ENCODE measurements at regions not wholly inside any gene's neighbourhood (a gene's known extent, or its start where the extent isn't known, plus 50 kb on each side); places are given as distances from the start of the nearest gene placed in this dataset.
"Not testable (repeated sequence)": the region's sequence is repeated elsewhere in the genome, so short reads cannot be mapped to it uniquely, and the experiment has no call there.

DNA sequence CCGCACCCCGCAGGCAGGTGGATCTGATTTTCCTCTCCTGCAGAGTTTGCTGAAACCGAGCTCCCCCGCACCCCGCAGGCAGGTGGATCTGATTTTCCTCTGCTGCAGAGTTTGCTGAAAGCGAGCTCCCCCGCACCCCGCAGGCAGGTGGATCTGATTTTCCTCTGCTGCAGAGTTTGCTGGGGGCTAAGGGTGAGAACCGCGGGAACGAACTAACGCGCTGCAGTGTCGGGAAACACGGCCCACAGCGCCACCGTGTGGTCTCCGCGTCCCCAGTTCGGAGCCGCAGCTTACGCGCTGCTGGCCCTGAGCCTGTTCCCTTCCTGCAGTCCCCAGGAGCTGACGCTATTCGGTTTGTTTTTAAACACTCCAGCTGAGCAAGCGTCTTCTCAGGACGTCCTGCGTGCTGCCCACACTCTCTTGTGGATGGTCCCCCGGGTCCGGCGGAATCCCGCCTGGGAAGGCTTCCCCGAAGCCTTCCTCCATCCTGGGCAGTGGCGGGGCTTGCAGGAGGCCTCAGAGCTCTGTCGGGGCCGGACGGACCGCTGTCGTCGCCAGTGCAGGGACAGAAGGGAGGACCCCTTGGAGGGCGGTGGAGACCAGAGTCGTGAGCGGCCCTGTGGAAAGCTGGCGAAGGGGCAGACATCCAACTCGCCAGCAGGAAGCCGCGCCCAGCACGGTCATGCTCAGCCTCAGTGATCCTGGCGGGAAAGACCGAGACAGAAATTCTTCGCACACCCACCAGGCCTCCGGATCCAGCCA lies 121.2 kb upstream of the LPCAT1 start:
- TF ChIP-seq L3MBTL2 (conservative IDR thresholded peaks at IDR 0.05) (peak; percentile 30; the same call in 1 of the 2 replicates), FOXK2 (IDR thresholded peaks at IDR 0.05) (no peak), LEF1 (IDR thresholded peaks at IDR 0.05; ENCODE audit: borderline replicate concordance) (no peak), FOXM1 (IDR thresholded peaks at IDR 0.05; ENCODE audit: borderline replicate concordance) (no peak)
- ChIA-PET CTCF (interaction anchor here (0.6 to 1.4 kb wide), 12 partner anchors 8 to 483 kb away, joined by 3 to 10 read pairs (median 3); no protein-coding TSS in a partner anchor), POLR2A (no interaction called here)
- DNase-seq (ENCODE audit: extremely low spot score), result peak; percentile 87

DNA sequence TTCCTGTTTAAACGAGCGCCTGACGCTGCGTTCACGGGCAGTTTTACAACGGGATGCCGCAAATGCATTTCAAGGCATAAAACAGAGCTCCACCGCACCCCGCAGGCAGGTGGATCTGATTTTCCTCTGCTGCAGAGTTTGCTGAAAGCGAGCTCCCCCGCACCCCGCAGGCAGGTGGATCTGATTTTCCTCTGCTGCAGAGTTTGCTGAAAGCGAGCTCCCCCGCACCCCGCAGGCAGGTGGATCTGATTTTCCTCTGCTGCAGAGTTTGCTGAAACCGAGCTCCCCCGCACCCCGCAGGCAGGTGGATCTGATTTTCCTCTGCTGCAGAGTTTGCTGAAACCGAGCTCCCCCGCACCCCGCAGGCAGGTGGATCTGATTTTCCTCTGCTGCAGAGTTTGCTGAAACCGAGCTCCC lies 120.6 kb upstream of the LPCAT1 start:
- POLR2A ChIA-PET; DNase-seq (ENCODE audit: extremely low spot score): not testable (repeated sequence)
- CTCF ChIA-PET, result interaction anchor here (0.6 to 1.4 kb wide), 11 partner anchors 9 to 482 kb away, joined by 3 to 10 read pairs (median 3); no protein-coding TSS in a partner anchor

DNA sequence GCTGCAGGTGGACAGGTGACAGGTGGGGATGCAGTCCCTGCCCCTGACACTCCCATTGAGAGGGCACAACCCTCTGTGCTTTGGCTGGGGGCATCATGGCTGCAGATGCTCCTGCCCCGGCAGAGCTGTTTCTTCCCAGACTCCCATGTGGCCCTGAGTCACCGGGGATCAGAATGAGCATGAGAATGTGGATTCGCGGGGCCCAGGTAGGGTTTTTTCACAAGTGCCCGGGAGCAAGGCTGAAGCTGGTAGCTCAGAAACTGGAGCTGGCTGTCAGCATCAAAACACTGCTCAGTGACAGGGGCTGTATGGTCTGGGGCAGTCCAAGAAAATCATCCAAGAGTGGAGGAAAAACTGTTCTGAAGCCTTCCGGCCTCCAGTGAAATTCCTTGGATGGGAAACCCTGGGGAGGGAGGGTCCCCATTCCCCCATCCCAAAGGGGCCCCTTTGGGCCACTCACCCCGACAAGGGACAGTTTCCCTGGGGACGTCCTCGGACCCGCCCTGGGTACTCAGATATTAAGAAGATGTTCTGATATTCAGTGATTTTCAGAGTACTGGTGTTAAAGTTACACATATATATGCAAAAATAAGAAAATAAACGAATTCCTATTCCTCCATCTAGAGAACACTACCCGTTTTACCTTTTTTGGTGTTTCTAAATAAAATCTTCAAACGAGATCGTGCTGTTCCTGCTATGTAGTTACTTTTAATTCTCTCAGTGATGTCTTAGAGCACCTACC lies 120.1 kb upstream of the LPCAT1 start:
- DNase-seq (ENCODE audit: extremely low spot score), result no peak
- POLR2A ChIA-PET, result interaction anchor here (1.3 kb wide), 1 partner anchor 120 kb away, joined by 3 read pairs; the partner anchor contains the start of gene LPCAT1
- TF ChIP-seq, protein P1, sequence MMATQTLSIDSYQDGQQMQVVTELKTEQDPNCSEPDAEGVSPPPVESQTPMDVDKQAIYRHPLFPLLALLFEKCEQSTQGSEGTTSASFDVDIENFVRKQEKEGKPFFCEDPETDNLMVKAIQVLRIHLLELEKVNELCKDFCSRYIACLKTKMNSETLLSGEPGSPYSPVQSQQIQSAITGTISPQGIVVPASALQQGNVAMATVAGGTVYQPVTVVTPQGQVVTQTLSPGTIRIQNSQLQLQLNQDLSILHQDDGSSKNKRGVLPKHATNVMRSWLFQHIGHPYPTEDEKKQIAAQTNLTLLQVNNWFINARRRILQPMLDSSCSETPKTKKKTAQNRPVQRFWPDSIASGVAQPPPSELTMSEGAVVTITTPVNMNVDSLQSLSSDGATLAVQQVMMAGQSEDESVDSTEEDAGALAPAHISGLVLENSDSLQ (IDR thresholded peaks at IDR 0.05), result no peak
- TF ChIP-seq TARDBP (IDR thresholded peaks at IDR 0.05) (no peak), BHLHE40 (IDR thresholded peaks at IDR 0.05; ENCODE audit: borderline replicate concordance) (no peak), HDGF (IDR thresholded peaks at IDR 0.05; ENCODE audit: borderline replicate concordance) (no peak), SUZ12 (IDR thresholded peaks at IDR 0.05) (no peak), ARNT (IDR thresholded peaks at IDR 0.05) (no peak), FOXM1 (IDR thresholded peaks at IDR 0.05; ENCODE audit: borderline replicate concordance) (no peak)
- CTCF ChIA-PET, result interaction anchor here (0.6 to 1.1 kb wide), 8 partner anchors 14 to 1295 kb away, joined by 3 to 6 read pairs (median 5); no protein-coding TSS in a partner anchor

DNA sequence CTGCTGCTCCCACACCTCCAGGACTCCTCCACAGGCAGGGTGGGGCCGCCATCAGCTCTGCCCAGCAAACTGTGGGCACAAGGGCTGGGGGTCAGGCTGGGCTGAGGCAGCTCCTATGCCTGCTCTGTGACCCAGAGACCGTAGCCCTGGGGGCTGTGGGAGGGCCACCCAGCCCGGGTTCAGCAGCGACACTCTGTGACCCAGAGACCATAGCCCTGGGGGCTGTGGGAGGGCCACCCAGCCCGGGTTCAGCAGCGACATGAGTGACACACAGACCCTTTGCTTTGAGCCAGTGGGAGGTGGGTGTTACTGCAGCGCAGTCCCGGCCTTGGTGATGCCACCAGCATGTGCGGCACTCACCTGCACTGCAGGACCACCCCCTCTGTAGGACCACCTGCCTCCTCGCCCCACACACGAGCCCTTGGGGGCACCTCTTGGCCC lies 118.9 kb upstream of the LPCAT1 start:
- POLR2A ChIA-PET, result interaction anchor here (1.3 kb wide), 1 partner anchor 119 kb away, joined by 3 read pairs; the partner anchor contains the start of gene LPCAT1
- CTCF ChIA-PET, result interaction anchor here (1.1 kb wide), 1 partner anchor 15 kb away, joined by 5 read pairs; no protein-coding TSS in a partner anchor
- TF ChIP-seq HDGF (IDR thresholded peaks at IDR 0.05; ENCODE audit: borderline replicate concordance) (no peak), SP1 (IDR thresholded peaks at IDR 0.05) (no peak), LEF1 (IDR thresholded peaks at IDR 0.05; ENCODE audit: borderline replicate concordance) (no peak), NFRKB (IDR thresholded peaks at IDR 0.05) (no peak), FOXA1 (IDR thresholded peaks at IDR 0.05) (no peak)
- DNase-seq (ENCODE audit: extremely low spot score), result no peak

DNA sequence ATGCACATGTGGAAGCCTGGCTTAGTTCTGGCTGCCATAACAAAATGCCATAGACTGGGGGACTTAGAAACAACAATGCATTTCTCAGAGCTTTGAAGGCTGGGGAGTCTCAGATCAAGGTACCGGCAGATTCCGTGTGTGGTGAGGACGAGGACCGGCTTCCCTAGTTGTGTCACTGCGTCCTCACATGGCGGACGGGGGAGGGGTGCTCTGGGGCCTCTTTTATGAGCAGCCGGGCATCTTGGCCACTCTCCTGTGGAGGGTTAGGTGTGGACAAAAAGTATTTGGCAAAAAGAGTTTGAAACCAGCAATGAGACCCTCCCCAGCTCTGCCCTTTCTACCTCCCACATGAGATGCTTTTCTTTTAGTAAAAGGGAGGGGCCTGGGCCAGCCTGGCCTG lies 118.5 kb upstream of the LPCAT1 start:
- CTCF ChIA-PET, result interaction anchor here (1.1 kb wide), 1 partner anchor 16 kb away, joined by 5 read pairs; no protein-coding TSS in a partner anchor
- TF ChIP-seq SP1 (IDR thresholded peaks at IDR 0.05) (no peak), TARDBP (IDR thresholded peaks at IDR 0.05) (no peak), NFRKB (IDR thresholded peaks at IDR 0.05) (no peak), ARNT (IDR thresholded peaks at IDR 0.05) (no peak), L3MBTL2 (conservative IDR thresholded peaks at IDR 0.05) (no peak), HDGF (IDR thresholded peaks at IDR 0.05; ENCODE audit: borderline replicate concordance) (no peak), FOXA1 (IDR thresholded peaks at IDR 0.05) (no peak)
- POLR2A ChIA-PET, result no interaction called here
- no peak for DNase-seq (ENCODE audit: extremely low spot score)

DNA sequence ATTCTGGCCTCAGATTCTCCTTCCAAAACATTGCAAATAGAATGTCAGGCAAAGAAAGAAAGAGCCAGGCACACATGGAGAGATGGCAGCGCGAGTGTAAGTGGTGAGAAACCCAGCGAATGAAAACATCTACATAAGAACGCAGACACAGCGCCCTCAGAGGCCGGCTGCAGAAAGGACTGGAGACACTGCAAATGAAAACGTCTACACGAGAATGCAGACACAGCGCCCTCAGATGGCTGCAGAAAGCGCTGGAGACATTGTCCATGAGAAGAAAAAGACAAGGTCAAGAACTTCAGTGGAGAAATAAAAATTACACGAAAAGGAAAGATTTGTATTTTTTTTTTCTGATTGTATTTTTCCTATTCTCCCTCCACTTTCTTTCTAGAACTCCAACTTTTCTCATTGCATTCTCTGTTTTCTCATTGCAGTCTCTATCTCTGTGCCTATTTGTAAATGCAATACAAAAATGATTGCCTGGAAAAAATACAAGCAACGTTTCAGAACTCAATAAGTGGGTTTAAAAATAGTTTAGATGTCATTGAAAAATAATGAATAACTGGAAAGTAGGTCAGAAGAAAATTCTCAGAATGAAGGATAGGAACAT lies 117.9 kb upstream of the LPCAT1 start:
- POLR2A ChIA-PET, result no interaction called here
- CTCF ChIA-PET, result interaction anchor here (0.6 kb wide), 1 partner anchor 24 kb away, joined by 3 read pairs; no protein-coding TSS in a partner anchor
- TF ChIP-seq SUZ12 (IDR thresholded peaks at IDR 0.05), result no peak
- TF ChIP-seq BHLHE40 (IDR thresholded peaks at IDR 0.05; ENCODE audit: borderline replicate concordance), result no peak
- no peak for TF ChIP-seq SP1 (IDR thresholded peaks at IDR 0.05)
- TF ChIP-seq ELF4 (IDR thresholded peaks at IDR 0.05), result no peak
- TF ChIP-seq NFRKB (IDR thresholded peaks at IDR 0.05), result no peak
- TF ChIP-seq CTBP1 (IDR thresholded peaks at IDR 0.05; ENCODE audit: borderline replicate concordance), result no peak
- TF ChIP-seq FOXA1 (IDR thresholded peaks at IDR 0.05), result no peak
- TF ChIP-seq ARNT (IDR thresholded peaks at IDR 0.05), result no peak
- no peak for TF ChIP-seq LEF1 (IDR thresholded peaks at IDR 0.05; ENCODE audit: borderline replicate concordance)
- no peak for TF ChIP-seq L3MBTL2 (conservative IDR thresholded peaks at IDR 0.05)
- peak; percentile 69 for DNase-seq (ENCODE audit: extremely low spot score)

DNA sequence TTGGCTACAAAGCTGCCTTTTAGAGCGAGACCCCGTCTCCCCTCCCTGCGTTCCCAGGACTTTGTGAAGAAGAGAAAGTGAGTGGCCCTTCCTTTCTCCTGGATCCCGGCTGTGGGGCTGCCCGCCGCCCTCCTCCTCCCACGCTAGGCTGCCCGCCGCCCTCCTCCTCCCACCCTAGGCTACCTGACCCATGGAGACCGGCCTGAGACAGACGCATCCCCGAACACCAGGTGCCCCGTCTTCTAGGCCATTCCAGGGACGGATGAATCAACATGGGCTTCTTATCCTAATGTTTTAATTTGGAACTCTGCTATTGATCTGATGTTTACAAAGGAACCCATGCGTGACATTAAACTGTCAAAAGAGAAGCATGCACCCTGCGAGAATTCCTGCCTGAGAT lies 117.3 kb upstream of the LPCAT1 start:
- DNase-seq (ENCODE audit: extremely low spot score), result no peak
- ChIA-PET POLR2A (no interaction called here), CTCF (interaction anchor here (0.6 kb wide), 1 partner anchor 23 kb away, joined by 3 read pairs; no protein-coding TSS in a partner anchor)
- TF ChIP-seq CTBP1 (IDR thresholded peaks at IDR 0.05; ENCODE audit: borderline replicate concordance), result no peak
- TF ChIP-seq ZNF384 (IDR thresholded peaks at IDR 0.05), result no peak
- TF ChIP-seq FOXM1 (IDR thresholded peaks at IDR 0.05; ENCODE audit: borderline replicate concordance), result no peak
- TF ChIP-seq ARNT (IDR thresholded peaks at IDR 0.05), result no peak
- TF ChIP-seq LEF1 (IDR thresholded peaks at IDR 0.05; ENCODE audit: borderline replicate concordance), result no peak
- no peak for TF ChIP-seq HDGF (IDR thresholded peaks at IDR 0.05; ENCODE audit: borderline replicate concordance)
- TF ChIP-seq TARDBP (IDR thresholded peaks at IDR 0.05), result no peak
- no peak for TF ChIP-seq L3MBTL2 (conservative IDR thresholded peaks at IDR 0.05)
- TF ChIP-seq ELF4 (IDR thresholded peaks at IDR 0.05), result no peak
- TF ChIP-seq BHLHE40 (IDR thresholded peaks at IDR 0.05; ENCODE audit: borderline replicate concordance), result no peak
- no peak for TF ChIP-seq FOXK2 (IDR thresholded peaks at IDR 0.05)
- TF ChIP-seq, protein P1 (IDR thresholded peaks at IDR 0.05), result no peak
- TF ChIP-seq SP1 (IDR thresholded peaks at IDR 0.05), result no peak
- TF ChIP-seq NFRKB (IDR thresholded peaks at IDR 0.05), result no peak
- no peak for TF ChIP-seq FOXA1 (IDR thresholded peaks at IDR 0.05)
- no peak for TF ChIP-seq SUZ12 (IDR thresholded peaks at IDR 0.05)
